ENCODE measurements at regions not wholly inside any gene's neighbourhood (a gene's known extent, or its start where the extent isn't known, plus 50 kb on each side); places are given as distances from the start of the nearest gene placed in this dataset.
"Not testable (repeated sequence)": the region's sequence is repeated elsewhere in the genome, so short reads cannot be mapped to it uniquely, and the experiment has no call there.

GRCh38 chr7:114148779-114149178 lies 230.0 kb upstream of the PPP1R3A start:
- DNase-seq (ENCODE audit: insufficient read length, low spot score) (no peak), FAIRE-seq (no peak)
- no peak for TF ChIP-seq POLR2A (IDR thresholded peaks at IDR 0.05; ENCODE audit: low read depth, low read length)

- no peak for FAIRE-seq
- no peak for TF ChIP-seq POLR2A (IDR thresholded peaks at IDR 0.05; ENCODE audit: low read depth, low read length)
- DNase-seq (ENCODE audit: insufficient read length, low spot score) = no peak
These were observed 222.6 kb upstream of the PPP1R3A start for GRCh38 chr7:114141415-114141814.

- no peak for TF ChIP-seq POLR2A (IDR thresholded peaks at IDR 0.05; ENCODE audit: low read depth, low read length)
- no peak for DNase-seq (ENCODE audit: insufficient read length, low spot score)
- FAIRE-seq = no peak
These were observed 221.8 kb upstream of the PPP1R3A start for GRCh38 chr7:114140561-114140960.

- not testable (repeated sequence) for DNase-seq (ENCODE audit: insufficient read length, low spot score); FAIRE-seq
These were observed 220.9 kb upstream of the PPP1R3A start for GRCh38 chr7:114139690-114140089.

GRCh38 chr7:114138587-114138986 lies 219.8 kb upstream of the PPP1R3A start:
- no peak for DNase-seq (ENCODE audit: insufficient read length, low spot score)
- no peak for TF ChIP-seq POLR2A (IDR thresholded peaks at IDR 0.05; ENCODE audit: low read depth, low read length)
- FAIRE-seq = no peak

GRCh38 chr7:114133717-114134116 lies 214.9 kb upstream of the PPP1R3A start:
- no peak for TF ChIP-seq POLR2A (IDR thresholded peaks at IDR 0.05; ENCODE audit: low read depth, low read length)
- FAIRE-seq (no peak), DNase-seq (ENCODE audit: insufficient read length, low spot score) (no peak)

- TF ChIP-seq POLR2A (IDR thresholded peaks at IDR 0.05; ENCODE audit: low read depth, low read length) = no peak
- FAIRE-seq (no peak), DNase-seq (ENCODE audit: insufficient read length, low spot score) (no peak)
These were observed 212.1 kb upstream of the PPP1R3A start for GRCh38 chr7:114130866-114131265.

GRCh38 chr7:114128880-114129279 lies 210.1 kb upstream of the PPP1R3A start:
- DNase-seq (ENCODE audit: insufficient read length, low spot score) = no peak
- TF ChIP-seq POLR2A (IDR thresholded peaks at IDR 0.05; ENCODE audit: low read depth, low read length) = no peak
- FAIRE-seq = no peak

- no peak for DNase-seq (ENCODE audit: insufficient read length, low spot score)
- no peak for FAIRE-seq
- no peak for TF ChIP-seq POLR2A (IDR thresholded peaks at IDR 0.05; ENCODE audit: low read depth, low read length)
These were observed 207.3 kb upstream of the PPP1R3A start for GRCh38 chr7:114126095-114126494.

GRCh38 chr7:114112806-114113205 lies 194.0 kb upstream of the PPP1R3A start:
- DNase-seq (ENCODE audit: insufficient read length, low spot score) (no peak), FAIRE-seq (no peak)
- no peak for TF ChIP-seq POLR2A (IDR thresholded peaks at IDR 0.05; ENCODE audit: low read depth, low read length)

GRCh38 chr7:114110666-114111065 lies 191.9 kb upstream of the PPP1R3A start:
- FAIRE-seq = no peak
- TF ChIP-seq POLR2A (IDR thresholded peaks at IDR 0.05; ENCODE audit: low read depth, low read length) = no peak
- no peak for DNase-seq (ENCODE audit: insufficient read length, low spot score)

- no peak for FAIRE-seq
- no peak for DNase-seq (ENCODE audit: insufficient read length, low spot score)
- TF ChIP-seq POLR2A (IDR thresholded peaks at IDR 0.05; ENCODE audit: low read depth, low read length) = no peak
These were observed 190.9 kb upstream of the PPP1R3A start for GRCh38 chr7:114109721-114110120.

GRCh38 chr7:114109304-114109703 lies 190.5 kb upstream of the PPP1R3A start:
- DNase-seq (ENCODE audit: insufficient read length, low spot score) (no peak), FAIRE-seq (no peak)
- TF ChIP-seq POLR2A (IDR thresholded peaks at IDR 0.05; ENCODE audit: low read depth, low read length) = no peak

- TF ChIP-seq POLR2A (IDR thresholded peaks at IDR 0.05; ENCODE audit: low read depth, low read length) = no peak
- no peak for DNase-seq (ENCODE audit: insufficient read length, low spot score)
- no peak for FAIRE-seq
These were observed 189.7 kb upstream of the PPP1R3A start for GRCh38 chr7:114108510-114108909.

- FAIRE-seq = no peak
These were observed 188.7 kb upstream of the PPP1R3A start for GRCh38 chr7:114107522-114107921.

GRCh38 chr7:114104035-114104434 lies 185.2 kb upstream of the PPP1R3A start:
- DNase-seq (ENCODE audit: insufficient read length, low spot score) (no peak), FAIRE-seq (no peak)
- no peak for TF ChIP-seq POLR2A (IDR thresholded peaks at IDR 0.05; ENCODE audit: low read depth, low read length)

More at GRCh38 chr7:114107522-114107921, 188.7 kb upstream of the PPP1R3A start:
- DNase-seq (ENCODE audit: insufficient read length, low spot score) = no peak
- TF ChIP-seq POLR2A (IDR thresholded peaks at IDR 0.05; ENCODE audit: low read depth, low read length) = no peak
